ENCODE measurements at regions not wholly inside any gene's neighbourhood (a gene's known extent, or its start where the extent isn't known, plus 50 kb on each side); places are given as distances from the start of the nearest gene placed in this dataset.

DNA sequence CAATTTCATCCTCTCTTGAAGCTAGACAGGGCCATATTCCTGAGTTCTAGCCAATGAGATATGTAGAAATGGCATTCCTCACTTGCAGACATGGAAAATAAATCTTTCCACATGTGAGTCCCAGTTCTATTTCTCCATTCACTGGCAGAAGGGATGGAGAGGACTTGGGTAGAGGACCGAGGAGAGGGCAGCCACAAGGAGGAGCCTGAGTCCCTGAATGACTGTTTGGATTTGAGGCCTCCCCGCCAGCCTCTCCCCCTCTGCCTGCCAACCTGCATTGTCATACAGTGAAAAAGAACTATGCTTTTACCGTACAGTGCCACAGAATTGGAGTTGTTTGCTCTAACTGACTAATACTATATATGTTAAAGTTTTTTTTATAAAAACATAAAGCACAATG lies 583.0 kb upstream of the WWC1 start:
- TF ChIP-seq EZH2 (IDR thresholded peaks at IDR 0.05; ENCODE audit: insufficient read depth, poor library complexity, severe bottlenecking) (no peak), EZH2phosphoT487 (IDR thresholded peaks at IDR 0.05; ENCODE audit: insufficient read depth, low read depth) (no peak)
